ENCODE measurements at regions not wholly inside any gene's neighbourhood (a gene's known extent, or its start where the extent isn't known, plus 50 kb on each side); places are given as distances from the start of the nearest gene placed in this dataset.

DNA sequence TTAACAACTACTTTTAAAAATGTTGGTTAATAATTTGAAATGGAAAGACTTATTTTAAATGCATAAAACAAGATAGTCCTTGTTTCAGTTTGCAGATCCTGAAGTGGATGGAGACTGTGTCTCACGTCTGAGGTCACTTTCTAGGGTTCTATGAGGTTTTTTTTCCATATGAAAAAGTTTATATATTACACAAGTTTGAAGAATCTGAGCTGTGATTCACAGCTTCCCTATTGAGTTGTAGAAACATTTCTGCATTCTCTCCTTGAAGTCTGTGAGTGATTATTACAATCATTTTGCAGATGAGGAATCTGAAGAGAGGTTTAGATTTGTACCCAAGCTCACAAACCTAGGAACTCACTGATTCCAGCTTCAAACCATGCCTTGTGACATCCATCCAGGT lies 442.5 kb upstream of the KLF4 start:
- no peak for DNase-seq

DNA sequence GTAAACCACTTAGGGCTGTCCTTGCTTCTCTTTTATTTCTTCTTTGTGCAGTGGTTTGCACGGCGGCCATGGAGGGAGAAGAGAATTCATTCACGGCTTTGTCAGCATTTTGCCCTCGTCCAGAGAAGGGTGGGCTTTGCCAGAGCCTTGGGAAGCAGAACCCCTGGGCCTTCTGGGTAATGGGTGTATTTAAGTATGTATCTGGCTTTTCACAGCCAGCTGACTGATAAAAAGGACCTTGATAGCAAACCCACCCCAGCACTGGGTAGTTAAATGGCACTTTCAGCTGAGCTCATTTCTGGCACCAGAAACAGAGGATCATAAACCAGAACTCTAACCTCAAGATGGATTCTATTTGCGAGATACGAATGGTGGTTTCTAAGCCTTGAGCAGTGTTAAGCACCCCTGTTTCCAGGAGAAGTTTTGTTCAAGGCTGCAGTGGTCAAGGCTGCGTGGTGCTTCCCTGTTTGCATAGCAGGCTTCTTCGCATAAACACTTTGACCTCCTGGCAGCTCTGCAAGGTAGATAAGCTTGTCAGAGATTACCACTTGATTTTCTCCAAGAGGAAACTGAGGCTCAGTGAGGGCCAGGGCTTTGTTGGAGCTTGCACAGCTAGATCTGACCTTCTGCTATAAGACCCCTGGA lies 441.6 kb upstream of the KLF4 start:
- no peak for DNase-seq

DNA sequence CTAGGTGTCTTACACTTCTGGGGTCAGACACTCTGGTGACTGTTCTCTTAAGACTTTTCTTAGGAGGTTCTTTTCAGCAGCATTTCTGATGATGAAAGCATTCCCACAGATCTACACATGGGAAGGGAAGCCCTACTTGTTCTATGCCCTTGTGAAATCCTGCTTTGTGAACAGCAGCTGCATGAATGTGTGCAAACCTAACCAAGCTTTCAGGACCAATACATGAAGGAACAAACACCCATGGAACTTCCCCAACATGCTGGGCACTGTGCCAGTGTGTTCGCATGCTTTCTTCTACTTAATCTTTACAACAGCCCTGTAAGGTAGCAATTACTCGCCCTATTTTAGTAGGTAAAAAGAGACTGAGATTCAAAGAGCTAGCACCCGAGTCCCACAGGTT lies 439.9 kb upstream of the KLF4 start:
- DNase-seq = no peak

GRCh38 chr9:107928701-107929371 lies 439.3 kb upstream of the KLF4 start:
- DNase-seq = no peak

GRCh38 chr9:107927276-107927675 lies 437.7 kb upstream of the KLF4 start:
- DNase-seq = no peak

- no peak for DNase-seq
These were observed 436.3 kb upstream of the KLF4 start for GRCh38 chr9:107925749-107926297.

- DNase-seq = no peak
These were observed 432.7 kb upstream of the KLF4 start for GRCh38 chr9:107922260-107922659.

- no peak for DNase-seq
These were observed 429.7 kb upstream of the KLF4 start for GRCh38 chr9:107919263-107919662.

DNA sequence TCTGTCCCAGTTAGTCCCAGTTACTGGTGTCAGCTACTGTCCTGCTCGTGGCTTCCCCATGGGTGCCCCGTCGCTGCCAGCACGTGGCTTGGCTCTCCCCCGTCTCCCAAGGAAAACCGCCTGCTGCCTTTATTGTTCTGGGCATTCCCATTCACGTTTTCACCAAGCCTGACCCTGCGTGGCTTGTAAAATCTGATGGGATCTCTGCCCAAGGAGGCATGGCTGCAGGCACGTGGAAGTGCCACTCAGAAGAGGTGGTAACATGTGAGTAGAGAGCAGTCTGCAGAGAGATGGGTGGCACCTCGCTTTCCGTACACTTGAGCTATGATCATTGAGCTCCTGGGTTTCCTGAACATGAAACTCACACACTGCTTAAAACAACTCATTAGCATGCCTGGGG lies 429.2 kb upstream of the KLF4 start:
- no peak for DNase-seq

GRCh38 chr9:107914151-107914550 lies 424.6 kb upstream of the KLF4 start:
- no peak for DNase-seq

DNA sequence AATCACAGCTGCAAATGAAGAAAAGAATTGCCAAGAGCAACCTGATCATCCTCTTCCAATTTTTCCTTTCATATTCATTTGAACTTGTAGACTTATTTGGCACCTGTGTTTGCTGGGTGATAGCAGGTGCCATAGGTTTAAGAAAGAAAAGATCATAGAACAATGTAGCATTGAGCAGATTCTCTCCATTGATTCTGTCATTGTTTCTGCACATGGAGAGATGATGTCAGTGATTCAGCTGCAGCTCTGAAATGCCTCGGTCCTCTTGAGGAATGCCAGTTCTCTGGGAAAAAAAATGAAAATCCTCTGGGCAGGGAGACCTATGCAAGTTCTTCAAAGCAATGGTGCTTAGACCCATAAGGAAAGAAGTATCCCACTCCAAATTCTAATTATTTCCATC lies 418.1 kb upstream of the KLF4 start:
- no peak for DNase-seq

DNA sequence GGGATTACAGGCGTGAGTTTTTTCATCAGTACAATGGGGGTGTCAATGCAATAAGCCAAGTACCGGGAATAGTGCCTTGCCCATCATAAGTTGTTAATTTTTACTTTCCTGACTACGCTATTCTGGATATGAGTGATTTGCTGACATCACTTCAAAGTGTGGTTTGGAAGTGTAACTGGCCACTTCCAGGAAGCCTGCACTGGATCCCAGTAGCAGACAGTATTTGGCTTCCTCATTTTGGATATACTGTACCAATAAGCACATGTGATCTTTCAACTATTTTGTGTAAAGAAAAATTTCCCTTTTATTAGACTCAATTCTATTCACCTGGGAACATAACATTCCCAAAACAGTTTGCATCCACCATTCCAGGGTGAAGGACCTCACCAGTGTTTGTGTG lies 417.7 kb upstream of the KLF4 start:
- no peak for DNase-seq

GRCh38 chr9:107906074-107906473 lies 416.5 kb upstream of the KLF4 start:
- DNase-seq = no peak

GRCh38 chr9:107905308-107906020 lies 415.9 kb upstream of the KLF4 start:
- DNase-seq = no peak

GRCh38 chr9:107899961-107900330 lies 410.4 kb upstream of the KLF4 start:
- no peak for DNase-seq

DNA sequence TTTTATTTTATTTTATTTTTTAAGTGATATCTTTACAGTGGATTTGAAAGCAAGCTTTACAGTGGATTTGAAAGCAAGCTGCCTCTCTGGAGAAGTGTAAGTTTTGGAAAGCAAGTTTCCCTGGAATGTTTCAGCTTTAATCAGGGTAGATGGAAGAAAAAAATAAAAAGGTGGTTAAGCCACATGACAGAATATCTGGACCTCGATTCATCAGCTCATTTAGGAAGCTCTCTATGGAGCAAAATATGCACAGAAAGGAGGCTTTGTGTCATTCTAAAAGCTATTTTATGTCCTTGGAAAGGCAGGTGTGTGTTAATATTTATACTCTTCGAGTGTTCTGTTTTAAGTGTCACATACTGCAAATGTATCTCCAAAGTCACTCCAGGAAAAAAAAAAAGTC lies 409.2 kb upstream of the KLF4 start:
- DNase-seq = no peak

DNA sequence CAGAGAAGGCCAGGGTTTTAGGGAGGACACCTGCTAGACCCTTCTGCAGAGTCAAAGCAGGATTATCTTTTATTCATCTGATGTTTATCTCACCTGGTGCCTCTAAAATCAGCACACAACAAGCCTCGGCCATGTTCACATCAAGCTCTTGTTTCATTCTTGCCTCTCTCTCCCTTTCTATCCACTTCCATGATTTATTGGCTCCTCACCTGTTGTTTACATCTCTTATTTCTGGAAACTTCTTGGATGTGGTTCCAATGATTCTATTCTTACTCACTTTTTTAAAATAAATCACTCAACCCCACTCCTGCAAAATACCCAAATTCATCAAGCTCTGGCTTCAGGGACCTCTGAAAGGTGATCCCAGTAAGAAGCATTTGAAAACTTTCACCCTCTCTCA lies 407.0 kb upstream of the KLF4 start:
- no peak for DNase-seq

- no peak for DNase-seq
These were observed 406.0 kb upstream of the KLF4 start for GRCh38 chr9:107895501-107896001.

- no peak for DNase-seq
These were observed 405.1 kb upstream of the KLF4 start for GRCh38 chr9:107894572-107895261.

GRCh38 chr9:107890921-107891465 lies 401.4 kb upstream of the KLF4 start:
- DNase-seq = no peak

DNA sequence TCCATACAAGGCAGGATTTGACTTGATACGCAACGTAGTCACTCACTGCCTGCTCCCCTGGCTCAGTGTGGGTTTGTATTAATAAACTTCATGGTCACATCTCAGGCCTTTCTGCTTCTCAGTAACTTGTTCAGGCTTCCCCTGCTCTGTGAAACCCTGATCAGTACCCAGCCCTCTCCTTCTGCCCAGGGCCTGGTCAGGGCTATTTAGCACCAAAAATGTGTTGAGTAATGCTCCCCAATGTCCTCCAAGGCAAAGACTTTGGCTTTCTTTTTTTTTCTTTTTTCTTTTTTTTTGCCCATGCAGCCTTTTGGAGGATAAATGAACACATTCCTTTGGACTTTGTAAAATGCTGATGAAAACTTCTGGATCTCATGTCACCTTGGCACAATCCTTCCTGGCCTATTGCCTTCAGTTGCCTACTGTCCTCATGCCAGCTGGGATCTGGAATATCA lies 399.2 kb upstream of the KLF4 start:
- DNase-seq = no peak

DNA sequence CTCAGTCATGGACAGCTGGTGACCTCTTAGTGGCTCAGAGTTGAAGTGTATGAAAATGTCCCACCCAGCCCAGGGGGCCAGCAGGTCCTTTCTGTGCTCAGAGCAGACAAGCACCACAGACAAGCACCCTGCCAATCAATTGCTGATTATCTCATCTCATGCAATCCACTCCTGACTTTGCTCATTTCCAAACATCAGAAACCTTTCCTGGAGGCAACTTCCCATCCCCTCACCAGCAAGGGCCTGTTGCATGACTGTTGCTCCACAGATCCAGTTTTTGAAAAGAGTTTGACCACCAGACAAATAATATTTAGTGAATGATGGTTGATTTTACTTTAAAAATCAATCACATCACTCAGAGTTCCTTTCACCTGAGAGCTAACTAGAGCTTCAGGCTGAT lies 397.3 kb upstream of the KLF4 start:
- DNase-seq = no peak

Data from stimulated activated CD4-positive, alpha-beta T cell treated with anti-CD3 and anti-CD28 coated beads, Interleukin-2, amount 100 ng/mL, for 24 hours (primary cell).